Peyer's patch (tissue), 4 donors: ENCODE measurements at regions not wholly inside any gene's neighbourhood (a gene's known extent, or its start where the extent isn't known, plus 50 kb on each side); places are given as distances from the start of the nearest gene placed in this dataset.

Source experiments
- POLR2A ChIP-seq, 2 donors: fragments of 450-650 bp; IDR thresholded peaks; one replicate each; pipeline ENCODE4 v1.5.1; 2017; ENCODE audit warnings: antibody characterized with exemption in 2 of 2, mild to moderate bottlenecking in 2 of 2, moderate library complexity in 2 of 2
- TF ChIP-seq, protein P1 (sequence below), 6 experiments: fragments of 450-650 bp in 4 of 6; fragments of 200-600 bp in 2 of 6; sonication (generic) in 1 of 6; IDR thresholded peaks; one replicate each; pipeline ENCODE4 v1.5.1; 2017 to 2019; ENCODE audit warnings: antibody characterized with exemption in 6 of 6, mild to moderate bottlenecking in 3 of 6, moderate library complexity in 1 of 6

GRCh38 chr7:47180516-47180826, 401.4 kb downstream of the TNS3 start:
- TF ChIP-seq, protein P1, sequence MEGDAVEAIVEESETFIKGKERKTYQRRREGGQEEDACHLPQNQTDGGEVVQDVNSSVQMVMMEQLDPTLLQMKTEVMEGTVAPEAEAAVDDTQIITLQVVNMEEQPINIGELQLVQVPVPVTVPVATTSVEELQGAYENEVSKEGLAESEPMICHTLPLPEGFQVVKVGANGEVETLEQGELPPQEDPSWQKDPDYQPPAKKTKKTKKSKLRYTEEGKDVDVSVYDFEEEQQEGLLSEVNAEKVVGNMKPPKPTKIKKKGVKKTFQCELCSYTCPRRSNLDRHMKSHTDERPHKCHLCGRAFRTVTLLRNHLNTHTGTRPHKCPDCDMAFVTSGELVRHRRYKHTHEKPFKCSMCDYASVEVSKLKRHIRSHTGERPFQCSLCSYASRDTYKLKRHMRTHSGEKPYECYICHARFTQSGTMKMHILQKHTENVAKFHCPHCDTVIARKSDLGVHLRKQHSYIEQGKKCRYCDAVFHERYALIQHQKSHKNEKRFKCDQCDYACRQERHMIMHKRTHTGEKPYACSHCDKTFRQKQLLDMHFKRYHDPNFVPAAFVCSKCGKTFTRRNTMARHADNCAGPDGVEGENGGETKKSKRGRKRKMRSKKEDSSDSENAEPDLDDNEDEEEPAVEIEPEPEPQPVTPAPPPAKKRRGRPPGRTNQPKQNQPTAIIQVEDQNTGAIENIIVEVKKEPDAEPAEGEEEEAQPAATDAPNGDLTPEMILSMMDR (IDR thresholded peaks at IDR 0.05): no peak
- TF ChIP-seq POLR2A (IDR thresholded peaks at IDR 0.05): no peak
